Breast epithelium (tissue), 4 donors: ENCODE measurements at regions not wholly inside any gene's neighbourhood (a gene's known extent, or its start where the extent isn't known, plus 50 kb on each side); places are given as distances from the start of the nearest gene placed in this dataset.

ENCODE experiments used
- DNase-seq, 2 donors: peaks; one replicate each; pipeline ENCODE4 v3.0.0-alpha.2; 2019; ENCODE audit warnings: low spot score in 2 of 2
- H3K27ac ChIP-seq, 2 donors: fragments of 200-600 bp; sonication (generic) in 1 of 2; one replicate each; pipeline ENCODE4 v1.5.1; 2016 to 2019; ENCODE audit warnings: mild to moderate bottlenecking in 1 of 2
- H3K27me3 ChIP-seq, 2 donors: fragments of 200-600 bp; sonication (generic) in 1 of 2; one replicate each; pipeline versions ENCODE4 v1.5.1 to v1.6.0; 2017 to 2019; ENCODE audit warnings: control low read depth in 1 of 2, mild to moderate bottlenecking in 1 of 2
- H3K36me3 ChIP-seq: fragments of 200-600 bp; one replicate; pipeline ENCODE4 v1.5.1; 2019
- H3K4me1 ChIP-seq, 2 donors: fragments of 200-600 bp; sonication (generic); one replicate each; pipeline ENCODE4 v1.5.1; 2016 to 2019; ENCODE audit warnings: control low read depth in 1 of 2
- H3K4me3 ChIP-seq, 3 donors: fragments of 200-600 bp; sonication (generic); 1 replicate in 2 of 3; 2 replicates in 1 of 3; pipeline ENCODE4 v1.5.1; 2016 to 2019; ENCODE audit warnings: mild to moderate bottlenecking in 3 of 3, moderate library complexity in 2 of 3
- H3K9me3 ChIP-seq, 2 donors: fragments of 200-600 bp; sonication (generic) in 1 of 2; one replicate each; pipeline ENCODE4 v1.5.1; 2016 to 2019; ENCODE audit warnings: control low read depth in 1 of 2
- CTCF ChIP-seq, 3 donors: fragments of 450-650 bp; IDR thresholded peaks; one replicate each; pipeline ENCODE4 v1.5.1; 2016 to 2017; ENCODE audit warnings: antibody characterized with exemption in 3 of 3, mild to moderate bottlenecking in 3 of 3, moderate library complexity in 3 of 3
- POLR2A ChIP-seq: fragments of 450-650 bp; IDR thresholded peaks from one replicate; pipeline ENCODE4 v1.6.1; 2016; ENCODE audit warnings: antibody characterized with exemption, mild to moderate bottlenecking, moderate library complexity
- POLR2AphosphoS5 ChIP-seq, 3 donors: sonication (generic); formaldehyde crosslinking; IDR thresholded peaks; one replicate each; pipeline ENCODE4 v1.6.1; 2017; ENCODE audit warnings: antibody characterized with exemption in 3 of 3
- intact Hi-C: fragments of 100-400 bp; cut with DNase I; formaldehyde crosslinking; loops from one replicate; pipeline ENCODE4 v1.15.1; 2023; ENCODE audit warnings: low total_unique reads

GRCh38 chr7:115350764-115351163 is 428.9 kb downstream of the MDFIC start:
- DNase-seq = no peak
- Histone ChIP-seq H3K36me3 (no peaks in the 10 kb centered on the region), H3K27ac (no peak overlapping the region), H3K27me3 (no peaks in the 10 kb centered on the region), H3K4me1 (no peaks in the 10 kb centered on the region), H3K4me3 (no peak overlapping the region), H3K9me3 (no peaks in the 10 kb centered on the region)
- intact Hi-C loops = no loop called here
- TF ChIP-seq CTCF (IDR thresholded peaks at IDR 0.05) (no peak), POLR2A (no peak), POLR2AphosphoS5 (IDR thresholded peaks at IDR 0.05) (no peak)

GRCh38 chr7:115349635-115350034 is 427.7 kb downstream of the MDFIC start:
- Histone ChIP-seq H3K9me3 (no peaks in the 10 kb centered on the region), H3K4me3 (no peak overlapping the region), H3K27ac (no peak overlapping the region), H3K36me3 (no peaks in the 10 kb centered on the region), H3K4me1 (no peaks in the 10 kb centered on the region), H3K27me3 (no peaks in the 10 kb centered on the region)
- DNase-seq = no peak
- intact Hi-C loops = no loop called here
- TF ChIP-seq POLR2A = no peak
- no peak for TF ChIP-seq CTCF (IDR thresholded peaks at IDR 0.05)
- no peak for TF ChIP-seq POLR2AphosphoS5 (IDR thresholded peaks at IDR 0.05)

GRCh38 chr7:115346685-115347084 is 424.8 kb downstream of the MDFIC start:
- no peaks in the 10 kb centered on the region for H3K9me3 ChIP-seq
- DNase-seq = no peak
- no peaks in the 10 kb centered on the region for H3K27me3 ChIP-seq
- TF ChIP-seq CTCF (IDR thresholded peaks at IDR 0.05) (no peak), POLR2A (no peak), POLR2AphosphoS5 (IDR thresholded peaks at IDR 0.05) (no peak)
- intact Hi-C loops = no loop called here
- no peaks in the 10 kb centered on the region for H3K36me3 ChIP-seq
- no peaks in the 10 kb centered on the region for H3K4me1 ChIP-seq
- no peak overlapping the region for H3K27ac ChIP-seq
- no peak overlapping the region for H3K4me3 ChIP-seq

GRCh38 chr7:115340828-115341227 is 418.9 kb downstream of the MDFIC start:
- H3K27ac ChIP-seq = no peak overlapping the region
- no peaks in the 10 kb centered on the region for H3K27me3 ChIP-seq
- DNase-seq = no peak
- no peak overlapping the region for H3K4me3 ChIP-seq
- no peaks in the 10 kb centered on the region for H3K36me3 ChIP-seq
- TF ChIP-seq POLR2AphosphoS5 (IDR thresholded peaks at IDR 0.05) = no peak
- TF ChIP-seq CTCF (IDR thresholded peaks at IDR 0.05) = no peak
- TF ChIP-seq POLR2A = no peak
- no peaks in the 10 kb centered on the region for H3K4me1 ChIP-seq
- intact Hi-C loops = no loop called here
- no peaks in the 10 kb centered on the region for H3K9me3 ChIP-seq

- Histone ChIP-seq H3K9me3 (no peaks in the 10 kb centered on the region), H3K27ac (no peak overlapping the region), H3K27me3 (no peaks in the 10 kb centered on the region), H3K4me1 (no peaks in the 10 kb centered on the region), H3K36me3 (no peaks in the 10 kb centered on the region), H3K4me3 (no peak overlapping the region)
- no peak for TF ChIP-seq POLR2AphosphoS5 (IDR thresholded peaks at IDR 0.05)
- no peak for TF ChIP-seq POLR2A
- no peak for TF ChIP-seq CTCF (IDR thresholded peaks at IDR 0.05)
- no peak for DNase-seq
- intact Hi-C loops = no loop called here
Measured at GRCh38 chr7:115338016-115338415, 416.1 kb downstream of the MDFIC start.
